ENCODE measurements at regions not wholly inside any gene's neighbourhood (a gene's known extent, or its start where the extent isn't known, plus 50 kb on each side); places are given as distances from the start of the nearest gene placed in this dataset.

DNA sequence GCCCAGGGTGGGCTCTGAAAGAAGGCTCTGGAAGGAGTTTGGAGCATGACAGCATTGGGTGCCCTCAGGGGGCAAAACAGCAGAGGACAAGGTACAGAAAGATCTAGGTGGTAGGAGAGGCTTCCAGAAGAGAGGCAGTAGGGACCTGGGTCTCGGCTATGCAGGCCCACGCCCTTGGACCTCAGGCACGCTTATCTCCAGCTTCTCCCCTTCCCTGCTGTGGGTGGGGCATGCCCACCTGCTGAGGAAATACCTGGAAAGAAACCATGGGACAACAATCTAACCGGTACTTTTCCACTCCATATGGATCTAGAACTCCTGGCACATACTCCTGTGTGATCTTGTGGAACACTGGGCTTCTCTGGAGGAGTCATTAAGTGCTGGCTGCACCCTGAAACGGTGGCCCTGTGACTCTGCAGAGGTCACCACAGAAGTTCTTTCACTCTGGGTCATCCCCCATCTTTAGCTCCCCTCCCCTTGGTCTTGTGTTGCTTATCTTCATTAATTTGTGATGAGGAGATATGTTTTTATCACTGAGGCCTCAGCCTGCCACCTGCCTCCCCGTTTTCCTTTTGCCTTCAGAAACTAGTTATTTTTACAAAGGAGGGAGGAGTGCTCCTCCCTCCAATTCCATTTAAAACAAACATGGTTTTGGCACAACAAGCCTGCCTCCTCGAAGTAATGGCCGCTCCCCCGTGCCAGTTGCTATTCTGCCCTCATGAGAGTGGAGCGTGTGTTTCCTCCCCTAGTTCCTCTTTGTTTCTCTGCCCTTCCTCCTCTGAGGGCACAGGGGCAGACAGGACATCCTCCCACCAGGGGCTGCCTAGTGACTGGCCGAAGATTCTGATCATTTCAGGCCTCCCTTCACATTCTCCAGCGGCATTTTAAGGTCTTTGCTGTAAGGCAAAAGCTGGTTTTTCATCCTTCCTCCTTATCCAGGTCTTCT lies 78.0 kb upstream of the ATP5PO start:
- TF ChIP-seq, protein P1, sequence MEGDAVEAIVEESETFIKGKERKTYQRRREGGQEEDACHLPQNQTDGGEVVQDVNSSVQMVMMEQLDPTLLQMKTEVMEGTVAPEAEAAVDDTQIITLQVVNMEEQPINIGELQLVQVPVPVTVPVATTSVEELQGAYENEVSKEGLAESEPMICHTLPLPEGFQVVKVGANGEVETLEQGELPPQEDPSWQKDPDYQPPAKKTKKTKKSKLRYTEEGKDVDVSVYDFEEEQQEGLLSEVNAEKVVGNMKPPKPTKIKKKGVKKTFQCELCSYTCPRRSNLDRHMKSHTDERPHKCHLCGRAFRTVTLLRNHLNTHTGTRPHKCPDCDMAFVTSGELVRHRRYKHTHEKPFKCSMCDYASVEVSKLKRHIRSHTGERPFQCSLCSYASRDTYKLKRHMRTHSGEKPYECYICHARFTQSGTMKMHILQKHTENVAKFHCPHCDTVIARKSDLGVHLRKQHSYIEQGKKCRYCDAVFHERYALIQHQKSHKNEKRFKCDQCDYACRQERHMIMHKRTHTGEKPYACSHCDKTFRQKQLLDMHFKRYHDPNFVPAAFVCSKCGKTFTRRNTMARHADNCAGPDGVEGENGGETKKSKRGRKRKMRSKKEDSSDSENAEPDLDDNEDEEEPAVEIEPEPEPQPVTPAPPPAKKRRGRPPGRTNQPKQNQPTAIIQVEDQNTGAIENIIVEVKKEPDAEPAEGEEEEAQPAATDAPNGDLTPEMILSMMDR (IDR thresholded peaks at IDR 0.05; ENCODE audit: extremely low read depth in 1 of 2, insufficient read depth in 1 of 2, low read depth in 1 of 2, low read length in 2 of 2) = no peak
- TF ChIP-seq POLR2A (IDR thresholded peaks at IDR 0.05; ENCODE audit: low read depth, low read length) (no peak), POLR2AphosphoS5 (IDR thresholded peaks at IDR 0.05; ENCODE audit: insufficient read depth, low read depth, low read length) (no peak), FOS (IDR thresholded peaks at IDR 0.05; ENCODE audit: borderline replicate concordance, insufficient read depth, low read length) (no peak)
- TF ChIP-seq, protein P2, sequence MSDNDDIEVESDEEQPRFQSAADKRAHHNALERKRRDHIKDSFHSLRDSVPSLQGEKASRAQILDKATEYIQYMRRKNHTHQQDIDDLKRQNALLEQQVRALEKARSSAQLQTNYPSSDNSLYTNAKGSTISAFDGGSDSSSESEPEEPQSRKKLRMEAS (IDR thresholded peaks at IDR 0.05; ENCODE audit: insufficient read depth, insufficient read length) = no peak
